Colonic mucosa (tissue), 4 donors: ENCODE measurements at regions not wholly inside any gene's neighbourhood (a gene's known extent, or its start where the extent isn't known, plus 50 kb on each side); places are given as distances from the start of the nearest gene placed in this dataset.
"Not testable (repeated sequence)": the region's sequence is repeated elsewhere in the genome, so short reads cannot be mapped to it uniquely, and the experiment has no call there.

Source experiments
- DNase-seq: peaks from one replicate; pipeline ENCODE4 v3.0.0-alpha.2; 2020
- H3K27ac ChIP-seq: fragments of 200-600 bp; one replicate; pipeline ENCODE4 v1.8.0; 2021
- H3K27me3 ChIP-seq: fragments of 200-600 bp; one replicate; pipeline ENCODE4 v1.8.0; 2021
- H3K36me3 ChIP-seq: fragments of 200-600 bp; one replicate; pipeline ENCODE4 v1.8.0; 2021
- H3K4me1 ChIP-seq: fragments of 200-600 bp; one replicate; pipeline ENCODE4 v1.8.0; 2021; ENCODE audit warnings: mild to moderate bottlenecking
- H3K4me3 ChIP-seq: fragments of 200-600 bp; one replicate; pipeline ENCODE4 v1.8.0; 2021
- H3K9ac ChIP-seq, 2 donors: one replicate each; pipeline ENCODE4 v1.7.0; 2013; ENCODE audit warnings: control low read depth in 2 of 2, low read depth in 2 of 2, low read length in 2 of 2
- H3K9me3 ChIP-seq: fragments of 200-600 bp; one replicate; pipeline ENCODE4 v1.8.0; 2021
- intact Hi-C: fragments of 100-400 bp; cut with DNase I; formaldehyde crosslinking; loops from one replicate; pipeline ENCODE4 v1.14.1; 2022
- TF ChIP-seq, protein P1 (sequence below): fragments of 200-600 bp; IDR thresholded peaks from one replicate; pipeline ENCODE4 v1.8.0; 2022; ENCODE audit warnings: antibody characterized with exemption, mild to moderate bottlenecking
- donor health status: healthy.
- donor health status: DM: no; HTN: no; CAD: no.
- donor health status: DM: no; HTN: no; CAD: no.

GRCh38 chr12:63450334-63450733 lies 218.0 kb downstream of the DPY19L2 start:
- intact Hi-C loops, result no loop called here
- H3K4me1 ChIP-seq, result no peaks in the 10 kb centered on the region
- no peak for DNase-seq
- no peak overlapping the region for H3K9ac ChIP-seq
- no peak overlapping the region for H3K27ac ChIP-seq
- no peaks in the 10 kb centered on the region for H3K36me3 ChIP-seq
- no peaks in the 10 kb centered on the region for H3K9me3 ChIP-seq
- H3K27me3 ChIP-seq, result no peaks in the 10 kb centered on the region
- H3K4me3 ChIP-seq, result no peak overlapping the region
- TF ChIP-seq, protein P1, sequence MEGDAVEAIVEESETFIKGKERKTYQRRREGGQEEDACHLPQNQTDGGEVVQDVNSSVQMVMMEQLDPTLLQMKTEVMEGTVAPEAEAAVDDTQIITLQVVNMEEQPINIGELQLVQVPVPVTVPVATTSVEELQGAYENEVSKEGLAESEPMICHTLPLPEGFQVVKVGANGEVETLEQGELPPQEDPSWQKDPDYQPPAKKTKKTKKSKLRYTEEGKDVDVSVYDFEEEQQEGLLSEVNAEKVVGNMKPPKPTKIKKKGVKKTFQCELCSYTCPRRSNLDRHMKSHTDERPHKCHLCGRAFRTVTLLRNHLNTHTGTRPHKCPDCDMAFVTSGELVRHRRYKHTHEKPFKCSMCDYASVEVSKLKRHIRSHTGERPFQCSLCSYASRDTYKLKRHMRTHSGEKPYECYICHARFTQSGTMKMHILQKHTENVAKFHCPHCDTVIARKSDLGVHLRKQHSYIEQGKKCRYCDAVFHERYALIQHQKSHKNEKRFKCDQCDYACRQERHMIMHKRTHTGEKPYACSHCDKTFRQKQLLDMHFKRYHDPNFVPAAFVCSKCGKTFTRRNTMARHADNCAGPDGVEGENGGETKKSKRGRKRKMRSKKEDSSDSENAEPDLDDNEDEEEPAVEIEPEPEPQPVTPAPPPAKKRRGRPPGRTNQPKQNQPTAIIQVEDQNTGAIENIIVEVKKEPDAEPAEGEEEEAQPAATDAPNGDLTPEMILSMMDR, result no peak

DNA sequence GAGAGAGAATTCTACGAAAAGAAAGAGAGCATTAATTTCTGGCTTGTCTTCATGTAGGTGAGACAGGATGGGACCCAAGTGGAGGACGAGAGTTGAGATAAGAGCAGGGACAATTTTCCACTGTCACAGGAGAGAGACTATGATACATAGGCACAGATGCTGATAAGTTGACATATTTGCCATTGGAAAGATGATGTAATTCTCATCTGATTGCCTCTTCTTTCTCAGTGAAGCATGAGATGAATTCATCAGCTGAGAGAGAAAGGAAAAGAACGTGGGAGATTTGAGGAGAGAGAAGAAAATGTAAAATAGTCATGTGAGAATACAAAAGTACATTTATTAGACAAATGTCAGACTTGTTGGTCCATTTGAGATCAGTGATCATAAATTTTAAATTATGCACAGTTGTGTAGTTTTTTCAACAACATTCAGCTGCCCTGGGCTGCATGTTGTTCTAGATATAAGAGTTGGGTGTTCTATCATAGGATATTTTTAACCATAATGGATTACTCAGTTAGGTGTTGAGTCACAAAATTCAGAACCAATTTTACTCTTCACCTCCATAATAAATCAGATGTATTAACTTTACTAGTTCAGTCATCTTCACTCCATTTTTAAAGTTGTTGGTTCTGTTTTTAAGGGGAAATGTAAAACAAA lies 222.9 kb downstream of the DPY19L2 start:
- Histone ChIP-seq H3K4me1 (no peaks in the 10 kb centered on the region), H3K27me3 (no peaks in the 10 kb centered on the region), H3K27ac (no peak overlapping the region), H3K4me3 (no peak overlapping the region), H3K9me3 (no peaks in the 10 kb centered on the region), H3K9ac (no peak overlapping the region), H3K36me3 (no peaks in the 10 kb centered on the region)
- DNase-seq, result no peak
- intact Hi-C loops, result no loop called here
- TF ChIP-seq, protein P1, result no peak

- Histone ChIP-seq H3K27ac (no peak overlapping the region), H3K9ac (no peak overlapping the region), H3K9me3 (no peaks in the 10 kb centered on the region), H3K4me3 (no peak overlapping the region), H3K4me1 (no peaks in the 10 kb centered on the region), H3K27me3 (no peaks in the 10 kb centered on the region), H3K36me3 (no peaks in the 10 kb centered on the region)
- intact Hi-C loops, result no loop called here
- DNase-seq, result no peak
- TF ChIP-seq, protein P1, result no peak
These were observed 228.2 kb downstream of the DPY19L2 start for GRCh38 chr12:63440048-63440447.

- H3K4me1 ChIP-seq, H3K9me3 ChIP-seq, DNase-seq, H3K27ac ChIP-seq, H3K36me3 ChIP-seq, intact Hi-C loops, H3K9ac ChIP-seq, H3K4me3 ChIP-seq, H3K27me3 ChIP-seq: not testable (repeated sequence)
These were observed 233.9 kb downstream of the DPY19L2 start for GRCh38 chr12:63434384-63434783.

GRCh38 chr12:63427969-63428368 lies 240.3 kb downstream of the DPY19L2 start:
- not testable (repeated sequence) for H3K9ac ChIP-seq, H3K4me1 ChIP-seq, H3K27ac ChIP-seq, DNase-seq, H3K9me3 ChIP-seq, H3K36me3 ChIP-seq, H3K4me3 ChIP-seq, H3K27me3 ChIP-seq
- intact Hi-C loops, result loop anchor here (10.0 kb wide), 1 partner anchor 367 kb away; no protein-coding TSS in a partner anchor

GRCh38 chr12:63427029-63427428 lies 241.3 kb downstream of the DPY19L2 start:
- H3K9me3 ChIP-seq, H3K9ac ChIP-seq, H3K27me3 ChIP-seq, DNase-seq, H3K4me3 ChIP-seq, H3K4me1 ChIP-seq, H3K36me3 ChIP-seq, H3K27ac ChIP-seq: not testable (repeated sequence)
- intact Hi-C loops, result loop anchor here (10.0 kb wide), 1 partner anchor 368 kb away; no protein-coding TSS in a partner anchor

- Histone ChIP-seq H3K36me3 (no peaks in the 10 kb centered on the region), H3K27me3 (no peaks in the 10 kb centered on the region), H3K4me1 (no peaks in the 10 kb centered on the region), H3K4me3 (no peak overlapping the region), H3K27ac (no peak overlapping the region), H3K9me3 (no peaks in the 10 kb centered on the region), H3K9ac (no peak overlapping the region)
- intact Hi-C loops, result loop anchor here (10.0 kb wide), 1 partner anchor 370 kb away; no protein-coding TSS in a partner anchor
- TF ChIP-seq, protein P1, result no peak
- DNase-seq, result no peak
These were observed 243.6 kb downstream of the DPY19L2 start for GRCh38 chr12:63424671-63425070.
